ENCODE measurements at regions not wholly inside any gene's neighbourhood (a gene's known extent, or its start where the extent isn't known, plus 50 kb on each side); places are given as distances from the start of the nearest gene placed in this dataset.

- TF ChIP-seq SUZ12 (IDR thresholded peaks at IDR 0.05) (no peak), CTBP1 (IDR thresholded peaks at IDR 0.05; ENCODE audit: borderline replicate concordance) (no peak), FOXM1 (IDR thresholded peaks at IDR 0.05; ENCODE audit: borderline replicate concordance) (no peak), SP1 (IDR thresholded peaks at IDR 0.05) (no peak), LEF1 (IDR thresholded peaks at IDR 0.05; ENCODE audit: borderline replicate concordance) (no peak), HDGF (IDR thresholded peaks at IDR 0.05; ENCODE audit: borderline replicate concordance) (no peak), FOXK2 (IDR thresholded peaks at IDR 0.05) (no peak), FOXA1 (IDR thresholded peaks at IDR 0.05) (no peak), L3MBTL2 (conservative IDR thresholded peaks at IDR 0.05) (no peak), BHLHE40 (IDR thresholded peaks at IDR 0.05; ENCODE audit: borderline replicate concordance) (no peak)
These were observed 294.0 kb upstream of the ETAA1 start for GRCh38 chr2:67103157-67103556.

Data from HEK293T (cell line).